OCI-LY7 (cell line): ENCODE measurements at regions not wholly inside any gene's neighbourhood (a gene's known extent, or its start where the extent isn't known, plus 50 kb on each side); places are given as distances from the start of the nearest gene placed in this dataset.

Experiments used
- EZH2phosphoT487 ChIP-seq: fragments of 200-600 bp; sonication (generic); IDR thresholded peaks from 2 replicates; pipeline ENCODE4 v1.6.1; 2018; ENCODE audit warnings: low read depth, borderline replicate concordance, mild to moderate bottlenecking, mixed run types, antibody characterized with exemption, low read length, moderate library complexity, mixed read lengths
- TF ChIP-seq, protein P1 (sequence below): fragments of 200-600 bp; sonication (generic); conservative IDR thresholded peaks from 2 replicates; pipeline ENCODE4 v1.5.1; 2014; ENCODE audit warnings: mild to moderate bottlenecking, antibody characterized with exemption, low read length, moderate library complexity, mixed read lengths

DNA sequence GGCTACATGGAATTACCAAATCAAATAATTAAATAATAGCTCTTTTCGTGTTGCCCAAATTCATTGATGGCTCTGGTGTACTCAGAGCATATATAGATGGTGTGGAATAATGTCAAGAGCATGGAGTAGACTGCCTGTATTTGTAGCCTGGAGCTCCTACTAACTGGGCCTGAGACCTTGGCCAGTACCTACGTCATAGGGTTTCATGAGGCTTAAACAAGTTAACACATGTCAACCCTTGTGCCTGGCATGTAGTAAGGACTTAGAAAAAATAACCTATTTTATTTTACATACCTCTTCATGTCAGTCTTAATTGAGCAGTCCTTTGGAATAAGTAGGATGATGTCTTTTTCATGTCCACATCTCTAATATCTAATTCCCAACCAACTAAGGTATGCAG is 223.7 kb upstream of the DPH6 start:
- TF ChIP-seq, protein P1, sequence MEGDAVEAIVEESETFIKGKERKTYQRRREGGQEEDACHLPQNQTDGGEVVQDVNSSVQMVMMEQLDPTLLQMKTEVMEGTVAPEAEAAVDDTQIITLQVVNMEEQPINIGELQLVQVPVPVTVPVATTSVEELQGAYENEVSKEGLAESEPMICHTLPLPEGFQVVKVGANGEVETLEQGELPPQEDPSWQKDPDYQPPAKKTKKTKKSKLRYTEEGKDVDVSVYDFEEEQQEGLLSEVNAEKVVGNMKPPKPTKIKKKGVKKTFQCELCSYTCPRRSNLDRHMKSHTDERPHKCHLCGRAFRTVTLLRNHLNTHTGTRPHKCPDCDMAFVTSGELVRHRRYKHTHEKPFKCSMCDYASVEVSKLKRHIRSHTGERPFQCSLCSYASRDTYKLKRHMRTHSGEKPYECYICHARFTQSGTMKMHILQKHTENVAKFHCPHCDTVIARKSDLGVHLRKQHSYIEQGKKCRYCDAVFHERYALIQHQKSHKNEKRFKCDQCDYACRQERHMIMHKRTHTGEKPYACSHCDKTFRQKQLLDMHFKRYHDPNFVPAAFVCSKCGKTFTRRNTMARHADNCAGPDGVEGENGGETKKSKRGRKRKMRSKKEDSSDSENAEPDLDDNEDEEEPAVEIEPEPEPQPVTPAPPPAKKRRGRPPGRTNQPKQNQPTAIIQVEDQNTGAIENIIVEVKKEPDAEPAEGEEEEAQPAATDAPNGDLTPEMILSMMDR: no peak
- TF ChIP-seq EZH2phosphoT487: no peak
